ENCODE measurements at regions not wholly inside any gene's neighbourhood (a gene's known extent, or its start where the extent isn't known, plus 50 kb on each side); places are given as distances from the start of the nearest gene placed in this dataset.
"Not testable (repeated sequence)": the region's sequence is repeated elsewhere in the genome, so short reads cannot be mapped to it uniquely, and the experiment has no call there.

- H3K79me2 ChIP-seq (ENCODE audit: insufficient read depth, low read depth), result no peaks in the 10 kb centered on the region
- no peaks in the 10 kb centered on the region for H4K20me1 ChIP-seq (ENCODE audit: insufficient read depth)
- no peak overlapping the region for H3K9ac ChIP-seq
- no peak overlapping the region for H3K27ac ChIP-seq
- H3K4me3 ChIP-seq (IDR thresholded peaks at IDR 0.05; ENCODE audit: insufficient read depth, low read depth, low read length), result no peak overlapping the region
- H3K4me1 ChIP-seq (ENCODE audit: low read depth, poor library complexity, severe bottlenecking), result no peaks in the 10 kb centered on the region
- no peak for TF ChIP-seq CTCF (conservative IDR thresholded peaks at IDR 0.05; ENCODE audit: low read depth, low read length)
- no peak overlapping the region for H3K4me2 ChIP-seq
- no peaks in the 10 kb centered on the region for H3K36me3 ChIP-seq (ENCODE audit: insufficient read depth)
- no peaks in the 10 kb centered on the region for H3K27me3 ChIP-seq (ENCODE audit: insufficient read depth, low read depth)
- no peak overlapping the region for H2AFZ ChIP-seq (ENCODE audit: low read depth)
Measured at GRCh38 chr10:89980166-89980565, 278.8 kb downstream of the KIF20B start.

- H3K27me3 ChIP-seq (ENCODE audit: insufficient read depth, low read depth), result no peaks in the 10 kb centered on the region
- no peak for TF ChIP-seq CTCF (conservative IDR thresholded peaks at IDR 0.05; ENCODE audit: low read depth, low read length)
Measured at GRCh38 chr10:89981891-89982290, 280.5 kb downstream of the KIF20B start.

GRCh38 chr10:89985446-89985845 lies 284.1 kb downstream of the KIF20B start:
- no peaks in the 10 kb centered on the region for H3K79me2 ChIP-seq (ENCODE audit: insufficient read depth, low read depth)
- H3K36me3 ChIP-seq (ENCODE audit: insufficient read depth), result no peaks in the 10 kb centered on the region
- TF ChIP-seq CTCF (conservative IDR thresholded peaks at IDR 0.05; ENCODE audit: low read depth, low read length), result no peak
- H4K20me1 ChIP-seq (ENCODE audit: insufficient read depth), result no peaks in the 10 kb centered on the region
- no peak overlapping the region for H3K27ac ChIP-seq
- no peak overlapping the region for H3K4me2 ChIP-seq
- no peak overlapping the region for H2AFZ ChIP-seq (ENCODE audit: low read depth)
- no peaks in the 10 kb centered on the region for H3K4me1 ChIP-seq (ENCODE audit: low read depth, poor library complexity, severe bottlenecking)
- no peaks in the 10 kb centered on the region for H3K27me3 ChIP-seq (ENCODE audit: insufficient read depth, low read depth)
- no peak overlapping the region for H3K9ac ChIP-seq
- H3K4me3 ChIP-seq (IDR thresholded peaks at IDR 0.05; ENCODE audit: insufficient read depth, low read depth, low read length), result no peak overlapping the region

More at GRCh38 chr10:89981891-89982290, 280.5 kb downstream of the KIF20B start:
- H3K9ac ChIP-seq, result no peak overlapping the region
- no peaks in the 10 kb centered on the region for H3K4me1 ChIP-seq (ENCODE audit: low read depth, poor library complexity, severe bottlenecking)
- H3K27ac ChIP-seq, result no peak overlapping the region
- no peak overlapping the region for H3K4me2 ChIP-seq
- H3K36me3 ChIP-seq (ENCODE audit: insufficient read depth), result no peaks in the 10 kb centered on the region
- no peaks in the 10 kb centered on the region for H4K20me1 ChIP-seq (ENCODE audit: insufficient read depth)
- H3K79me2 ChIP-seq (ENCODE audit: insufficient read depth, low read depth), result no peaks in the 10 kb centered on the region
- H3K4me3 ChIP-seq (IDR thresholded peaks at IDR 0.05; ENCODE audit: insufficient read depth, low read depth, low read length), result no peak overlapping the region
- H2AFZ ChIP-seq (ENCODE audit: low read depth), result no peak overlapping the region

- H3K27me3 ChIP-seq (ENCODE audit: insufficient read depth, low read depth); H3K27ac ChIP-seq; H3K9ac ChIP-seq; H3K4me1 ChIP-seq (ENCODE audit: low read depth, poor library complexity, severe bottlenecking); H3K4me2 ChIP-seq; H3K79me2 ChIP-seq (ENCODE audit: insufficient read depth, low read depth); H3K4me3 ChIP-seq (IDR thresholded peaks at IDR 0.05; ENCODE audit: insufficient read depth, low read depth, low read length); H4K20me1 ChIP-seq (ENCODE audit: insufficient read depth); H3K36me3 ChIP-seq (ENCODE audit: insufficient read depth); H2AFZ ChIP-seq (ENCODE audit: low read depth): not testable (repeated sequence)
Measured at GRCh38 chr10:89988361-89988760, 287.0 kb downstream of the KIF20B start.

GRCh38 chr10:89992575-89992974 lies 291.2 kb downstream of the KIF20B start:
- Histone ChIP-seq H3K4me3 (IDR thresholded peaks at IDR 0.05; ENCODE audit: insufficient read depth, low read depth, low read length) (no peak overlapping the region), H3K27ac (no peak overlapping the region), H3K9ac (no peak overlapping the region), H3K36me3 (ENCODE audit: insufficient read depth) (no peaks in the 10 kb centered on the region), H3K27me3 (ENCODE audit: insufficient read depth, low read depth) (no peaks in the 10 kb centered on the region), H3K4me1 (ENCODE audit: low read depth, poor library complexity, severe bottlenecking) (no peaks in the 10 kb centered on the region), H2AFZ (ENCODE audit: low read depth) (no peak overlapping the region), H3K79me2 (ENCODE audit: insufficient read depth, low read depth) (no peaks in the 10 kb centered on the region), H4K20me1 (ENCODE audit: insufficient read depth) (no peaks in the 10 kb centered on the region), H3K4me2 (no peak overlapping the region)
- no peak for TF ChIP-seq CTCF (conservative IDR thresholded peaks at IDR 0.05; ENCODE audit: low read depth, low read length)

Data from KMS-11 (cell line).